IPS-18c (cell line): ENCODE measurements at regions not wholly inside any gene's neighbourhood (a gene's known extent, or its start where the extent isn't known, plus 50 kb on each side); places are given as distances from the start of the nearest gene placed in this dataset.
"Not testable (repeated sequence)": the region's sequence is repeated elsewhere in the genome, so short reads cannot be mapped to it uniquely, and the experiment has no call there.

Source experiments
- H3K4me3 ChIP-seq: 2 replicates; pipeline ENCODE4 v1.7.0; 2013; ENCODE audit warnings: low read depth, mild to moderate bottlenecking, low read length, moderate library complexity; ENCODE audit not compliant: insufficient read depth
- H3K9me3 ChIP-seq: one replicate; pipeline ENCODE4 v1.6.1; 2013; ENCODE audit warnings: mild to moderate bottlenecking, low read length, moderate library complexity; ENCODE audit not compliant: control insufficient read depth, insufficient read depth

DNA sequence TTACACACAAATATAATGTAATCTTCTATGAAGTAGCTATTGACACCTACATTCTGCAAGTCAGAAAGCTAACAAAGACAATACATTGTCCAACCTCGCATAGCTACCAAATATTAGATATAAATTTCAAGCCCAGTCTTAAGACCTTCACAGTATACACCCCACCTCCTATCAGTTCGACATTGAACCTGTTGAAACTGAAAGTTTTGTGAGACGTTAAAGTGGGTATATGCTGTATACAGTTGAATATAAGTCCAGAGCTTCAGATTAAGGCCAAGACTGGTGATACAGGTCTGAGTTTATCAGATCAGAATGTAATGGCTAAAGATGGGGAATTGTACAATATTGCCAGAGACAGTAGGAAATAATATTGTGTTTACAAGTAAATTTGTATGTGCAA is 489.3 kb upstream of the RORB start:
- no peaks in the 10 kb centered on the region for H3K9me3 ChIP-seq
- no peak overlapping the region for H3K4me3 ChIP-seq

GRCh38 chr9:74016004-74016403 is 481.1 kb upstream of the RORB start:
- no peak overlapping the region for H3K4me3 ChIP-seq
- no peaks in the 10 kb centered on the region for H3K9me3 ChIP-seq

- Histone ChIP-seq H3K4me3 (no peak overlapping the region), H3K9me3 (no peaks in the 10 kb centered on the region)
These were observed 471.7 kb upstream of the RORB start for GRCh38 chr9:74025402-74025925.

DNA sequence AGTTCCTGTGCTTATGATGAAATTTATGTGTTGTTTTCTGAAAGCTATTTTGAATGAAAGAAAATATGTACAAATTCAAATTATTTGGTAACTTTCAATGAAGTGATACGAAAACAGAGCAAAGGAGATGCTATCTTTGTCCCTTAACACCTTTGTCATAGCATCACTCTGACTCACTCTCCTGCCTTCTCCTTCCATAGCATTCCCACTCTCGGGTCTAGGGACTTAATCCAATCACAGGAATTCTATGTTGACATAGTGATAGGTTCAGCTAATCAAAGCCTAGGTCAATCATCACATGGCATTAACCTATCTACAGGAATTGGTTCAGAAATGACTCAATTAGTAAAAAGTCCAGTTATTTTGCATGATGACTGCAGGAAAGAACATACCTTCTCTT is 464.7 kb upstream of the RORB start:
- no peak overlapping the region for H3K4me3 ChIP-seq

DNA sequence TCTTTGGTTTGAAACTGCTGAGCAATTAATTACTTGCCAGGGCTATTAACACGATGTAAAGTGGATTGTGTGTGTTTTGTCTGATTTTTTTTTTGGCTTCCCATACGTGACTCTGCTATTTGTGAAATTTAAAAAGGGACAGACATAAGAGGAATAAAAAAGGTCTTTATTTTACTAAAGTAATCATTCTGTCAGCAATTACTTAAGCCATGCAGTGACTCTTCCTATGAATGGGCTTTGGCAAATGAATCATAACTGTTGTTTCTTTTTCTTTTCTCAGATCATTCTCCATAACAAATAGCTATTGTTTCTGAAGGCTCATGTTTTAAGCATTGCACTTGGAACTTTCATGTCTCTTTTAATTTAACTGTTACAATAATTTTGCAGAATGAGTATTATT is 461.3 kb upstream of the RORB start:
- Histone ChIP-seq H3K9me3 (no peaks in the 10 kb centered on the region), H3K4me3 (no peak overlapping the region)

More for the DNA sequence above, 464.7 kb upstream of the RORB start:
- no peaks in the 10 kb centered on the region for H3K9me3 ChIP-seq

- H3K4me3 ChIP-seq = no peak overlapping the region
- H3K9me3 ChIP-seq = no peaks in the 10 kb centered on the region
These were observed 460.4 kb upstream of the RORB start for GRCh38 chr9:74036549-74037231.

- H3K9me3 ChIP-seq = no peaks in the 10 kb centered on the region
- no peak overlapping the region for H3K4me3 ChIP-seq
These were observed 459.9 kb upstream of the RORB start for GRCh38 chr9:74037274-74037673.

- H3K4me3 ChIP-seq = no peak overlapping the region
- H3K9me3 ChIP-seq = no peaks in the 10 kb centered on the region
These were observed 455.5 kb upstream of the RORB start for GRCh38 chr9:74041588-74041987.

- no peak overlapping the region for H3K4me3 ChIP-seq
These were observed 452.3 kb upstream of the RORB start for GRCh38 chr9:74044844-74045243.

DNA sequence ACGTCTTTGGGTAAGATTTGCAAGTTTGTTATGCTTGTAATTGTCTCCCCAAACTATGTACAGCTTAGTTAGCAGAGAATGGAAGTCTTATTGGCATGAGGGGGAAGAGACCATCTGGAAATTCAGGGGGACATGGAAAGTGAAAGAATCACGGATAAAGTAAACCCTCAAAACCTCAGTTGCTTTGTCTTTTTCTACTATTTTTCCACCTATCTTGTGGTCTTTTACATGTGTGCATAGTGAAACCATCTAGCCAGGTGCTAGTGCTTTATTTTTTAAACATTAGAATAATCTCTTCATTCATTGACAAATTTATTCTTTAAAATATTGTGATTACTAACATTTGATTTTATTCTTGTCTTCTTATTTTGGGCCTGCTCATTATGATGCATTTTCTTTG is 441.1 kb upstream of the RORB start:
- H3K9me3 ChIP-seq = no peaks in the 10 kb centered on the region
- H3K4me3 ChIP-seq = no peak overlapping the region

More at GRCh38 chr9:74044844-74045243, 452.3 kb upstream of the RORB start:
- H3K9me3 ChIP-seq = no peaks in the 10 kb centered on the region

DNA sequence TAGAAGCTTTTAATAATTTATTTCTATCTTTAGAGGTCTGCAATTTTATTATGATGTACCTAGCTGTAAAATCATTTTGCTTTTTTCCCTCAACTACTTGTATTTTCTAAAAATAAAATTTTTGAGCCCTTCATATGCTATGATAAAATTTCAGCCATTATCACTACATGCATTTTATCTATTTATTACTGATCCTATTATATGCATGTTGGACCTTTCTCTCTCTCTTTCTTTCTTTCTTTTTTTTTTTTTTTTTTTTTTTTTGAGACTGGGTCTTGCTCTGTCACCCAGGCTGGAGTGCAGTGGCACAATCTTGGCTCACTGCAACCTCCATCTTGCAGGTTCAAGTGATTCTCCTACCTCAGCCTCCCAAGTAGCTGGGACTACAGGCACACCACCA is 440.1 kb upstream of the RORB start:
- not testable (repeated sequence) for H3K4me3 ChIP-seq, H3K9me3 ChIP-seq

GRCh38 chr9:74064702-74065101 is 432.4 kb upstream of the RORB start:
- Histone ChIP-seq H3K4me3 (no peak overlapping the region), H3K9me3 (no peaks in the 10 kb centered on the region)

DNA sequence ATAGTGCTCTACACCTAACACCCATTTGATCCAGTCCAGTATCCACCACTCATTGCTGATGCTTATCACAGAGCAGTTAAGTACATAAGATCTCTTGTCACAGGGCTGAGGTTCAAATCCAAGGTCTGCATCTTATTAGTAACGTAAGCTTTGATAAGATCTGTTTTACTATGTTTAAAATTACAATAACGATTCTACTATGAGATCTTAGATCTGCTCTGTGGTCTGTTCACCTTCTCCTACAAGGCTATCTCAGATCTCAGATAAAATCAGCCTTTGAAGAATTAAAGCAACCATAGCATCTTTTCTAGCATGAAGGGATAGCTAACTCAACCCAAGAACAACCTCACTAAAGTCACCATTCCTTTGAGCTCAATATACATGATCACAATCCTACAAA is 431.0 kb upstream of the RORB start:
- no peaks in the 10 kb centered on the region for H3K9me3 ChIP-seq

DNA sequence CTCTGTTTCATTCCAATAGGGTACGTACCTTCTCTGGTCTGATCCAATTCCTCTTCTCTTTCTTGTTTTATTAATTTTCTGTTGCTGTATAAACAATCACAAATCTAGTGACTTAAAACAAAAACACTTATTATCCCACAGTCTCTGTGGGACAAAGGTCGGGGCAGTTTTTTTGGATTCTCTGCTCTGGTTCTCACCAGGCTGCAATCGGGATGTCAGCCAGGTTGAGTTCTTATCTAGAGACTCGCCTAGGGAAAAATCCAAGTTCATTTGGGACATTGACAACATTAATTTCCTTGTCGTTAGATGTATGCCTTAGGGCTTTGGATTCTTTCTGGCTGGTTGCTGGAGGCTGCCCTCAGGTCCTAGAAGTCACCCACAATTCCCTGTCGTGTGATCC is 430.5 kb upstream of the RORB start:
- Histone ChIP-seq H3K9me3 (no peaks in the 10 kb centered on the region), H3K4me3 (no peak overlapping the region)

More for the DNA sequence above, 431.0 kb upstream of the RORB start:
- H3K4me3 ChIP-seq = no peak overlapping the region

DNA sequence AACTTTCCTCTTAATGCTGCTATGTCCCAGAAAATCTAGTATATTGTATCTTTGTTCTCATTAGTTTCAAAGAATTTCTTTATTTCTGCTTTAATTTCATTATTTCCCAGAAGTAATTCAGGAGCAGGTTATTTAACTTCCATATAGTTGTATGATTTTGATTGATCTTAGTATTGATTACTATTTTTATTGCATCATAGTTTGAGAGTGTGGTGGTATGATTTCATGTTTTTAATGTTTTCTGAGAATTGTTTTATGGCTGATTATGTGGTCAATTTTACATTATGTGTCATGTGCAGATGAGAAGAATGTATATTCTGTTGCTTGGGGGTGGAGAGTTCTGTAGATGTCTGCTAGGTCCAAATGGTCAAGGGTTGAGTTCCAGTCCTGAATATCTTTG is 425.6 kb upstream of the RORB start:
- Histone ChIP-seq H3K9me3 (no peaks in the 10 kb centered on the region), H3K4me3 (no peak overlapping the region)

DNA sequence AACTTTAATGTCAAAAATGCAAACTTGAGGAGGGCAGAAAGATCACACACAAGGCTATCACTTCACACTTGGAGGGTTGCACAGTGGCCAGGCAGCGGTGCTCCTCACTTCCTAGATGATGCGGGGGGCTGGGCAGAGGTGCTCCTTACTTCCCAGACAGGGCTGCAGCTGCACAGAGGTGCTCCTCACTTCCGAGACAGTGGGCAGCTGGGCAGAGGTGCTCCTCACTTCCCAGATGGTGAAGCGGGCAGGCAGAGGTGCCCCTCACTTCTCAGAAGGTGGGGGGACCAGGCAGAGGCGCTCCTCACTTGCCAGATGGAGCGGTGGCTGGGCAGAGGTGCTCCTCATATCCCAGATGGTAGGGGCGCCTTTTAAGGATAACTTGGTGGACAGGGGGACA is 423.2 kb upstream of the RORB start:
- Histone ChIP-seq H3K9me3 (no peaks in the 10 kb centered on the region), H3K4me3 (no peak overlapping the region)

DNA sequence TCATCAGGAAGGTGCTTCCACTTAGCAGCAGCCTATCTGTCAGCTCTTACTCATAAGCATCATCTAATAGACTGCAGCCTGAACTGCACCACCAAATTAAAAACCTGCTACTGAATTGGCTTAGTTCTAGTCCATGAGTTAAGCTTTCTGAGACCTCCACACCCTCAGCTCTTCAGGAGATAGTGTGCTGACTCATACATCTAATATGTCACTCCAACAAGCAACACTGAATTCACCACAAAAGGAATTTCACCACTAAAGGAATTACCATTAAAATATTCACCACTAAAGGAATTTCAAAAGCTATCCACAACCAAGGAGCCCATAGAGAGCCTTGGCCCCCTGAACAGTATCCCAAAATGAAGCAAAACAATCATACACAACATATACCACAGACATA is 418.5 kb upstream of the RORB start:
- no peaks in the 10 kb centered on the region for H3K9me3 ChIP-seq
- peak overlapping the region; percentile 10; the same call in 1 of the 2 replicates for H3K4me3 ChIP-seq

DNA sequence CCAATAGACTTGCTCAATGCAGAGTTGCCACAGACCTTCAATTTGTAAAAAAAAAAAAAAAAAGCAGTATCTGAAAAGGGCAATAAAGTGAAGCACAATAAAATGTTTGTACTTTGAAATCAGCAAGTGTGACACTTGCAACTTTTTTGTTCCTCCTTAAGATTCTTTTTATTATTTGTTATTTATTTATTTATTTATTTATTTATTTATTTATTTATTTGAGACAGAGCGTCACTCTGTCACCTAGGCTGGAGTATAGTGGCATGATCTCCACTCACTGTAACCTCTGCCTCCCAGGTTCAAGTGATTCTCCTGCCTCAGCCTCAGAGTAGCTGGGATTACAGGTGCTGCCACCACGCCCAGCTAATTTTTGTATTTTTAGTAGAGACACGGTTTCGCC is 416.5 kb upstream of the RORB start:
- H3K9me3 ChIP-seq, H3K4me3 ChIP-seq: not testable (repeated sequence)
